Effector memory CD4-positive, alpha-beta T cell (primary cell): ENCODE measurements at regions not wholly inside any gene's neighbourhood (a gene's known extent, or its start where the extent isn't known, plus 50 kb on each side); places are given as distances from the start of the nearest gene placed in this dataset.

Experiments used
- DNase-seq, 3 donors: peaks; one replicate each; pipeline ENCODE4 v3.0.0-alpha.2; 2020
- H3K27ac ChIP-seq: 2 replicates; pipeline ENCODE4 v1.7.0; 2013; ENCODE audit warnings: mild to moderate bottlenecking, low read length, moderate library complexity; ENCODE audit not compliant: insufficient read depth, poor library complexity, severe bottlenecking
- H3K27me3 ChIP-seq: replicated peaks from 2 replicates; pipeline ENCODE4 v1.7.0; 2013; ENCODE audit warnings: mild to moderate bottlenecking, low read length; ENCODE audit not compliant: insufficient read depth, control insufficient read depth, poor library complexity, severe bottlenecking
- H3K36me3 ChIP-seq: 2 replicates; pipeline ENCODE4 v1.7.0; 2013; ENCODE audit warnings: mild to moderate bottlenecking, low read length, moderate library complexity; ENCODE audit not compliant: control insufficient read depth, insufficient read depth
- H3K4me1 ChIP-seq: 2 replicates; pipeline ENCODE4 v1.7.0; 2013; ENCODE audit warnings: low read length, mild to moderate bottlenecking; ENCODE audit not compliant: control insufficient read depth, insufficient read depth, poor library complexity, severe bottlenecking
- H3K4me3 ChIP-seq: 2 replicates; pipeline ENCODE4 v1.7.0; 2013; ENCODE audit warnings: low read length, low read depth, mild to moderate bottlenecking; ENCODE audit not compliant: insufficient read depth, poor library complexity, severe bottlenecking
- H3K9me3 ChIP-seq: 2 replicates; pipeline ENCODE4 v1.7.0; 2013; ENCODE audit warnings: mild to moderate bottlenecking, low read length, moderate library complexity; ENCODE audit not compliant: control insufficient read depth

GRCh38 chr6:163630991-163631390, 216.5 kb downstream of the QKI start:
- Histone ChIP-seq H3K36me3 (no peaks in the 10 kb centered on the region), H3K27me3 (no peaks in the 10 kb centered on the region), H3K4me1 (no peaks in the 10 kb centered on the region), H3K4me3 (no peak overlapping the region), H3K27ac (no peak overlapping the region), H3K9me3 (no peaks in the 10 kb centered on the region)
- no peak for DNase-seq

- no peaks in the 10 kb centered on the region for H3K27me3 ChIP-seq
- H3K4me1 ChIP-seq: no peaks in the 10 kb centered on the region
- DNase-seq: no peak
- no peak overlapping the region for H3K4me3 ChIP-seq
- H3K27ac ChIP-seq: no peak overlapping the region
- H3K9me3 ChIP-seq: no peaks in the 10 kb centered on the region
- no peaks in the 10 kb centered on the region for H3K36me3 ChIP-seq
Observed at GRCh38 chr6:163630572-163630971, 216.1 kb downstream of the QKI start.

DNA sequence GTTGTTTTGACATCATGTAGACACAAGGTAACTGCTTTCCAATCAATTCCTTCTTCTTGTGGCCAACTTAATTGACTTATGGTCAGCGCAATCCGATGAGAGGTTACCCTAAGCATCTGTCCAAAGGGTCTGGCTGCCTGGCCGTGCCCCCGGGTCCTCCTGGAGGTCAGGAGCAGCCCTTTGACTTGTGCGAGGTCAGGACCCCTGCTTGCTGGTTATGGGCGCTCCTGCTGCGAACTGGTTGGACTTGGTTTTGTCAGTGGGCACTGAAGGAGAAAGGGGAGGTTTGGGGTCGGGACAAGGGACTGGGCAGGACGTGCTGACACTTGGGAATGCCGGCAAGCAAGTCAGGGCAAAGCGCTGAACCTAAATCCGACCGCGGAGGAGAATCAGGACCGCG, 215.6 kb downstream of the QKI start:
- H3K27me3 ChIP-seq: no peaks in the 10 kb centered on the region
- no peak for DNase-seq
- no peaks in the 10 kb centered on the region for H3K9me3 ChIP-seq
- no peaks in the 10 kb centered on the region for H3K4me1 ChIP-seq
- no peaks in the 10 kb centered on the region for H3K36me3 ChIP-seq
- H3K27ac ChIP-seq: no peak overlapping the region
- no peak overlapping the region for H3K4me3 ChIP-seq
